ENCODE measurements at regions not wholly inside any gene's neighbourhood (a gene's known extent, or its start where the extent isn't known, plus 50 kb on each side); places are given as distances from the start of the nearest gene placed in this dataset.

DNA sequence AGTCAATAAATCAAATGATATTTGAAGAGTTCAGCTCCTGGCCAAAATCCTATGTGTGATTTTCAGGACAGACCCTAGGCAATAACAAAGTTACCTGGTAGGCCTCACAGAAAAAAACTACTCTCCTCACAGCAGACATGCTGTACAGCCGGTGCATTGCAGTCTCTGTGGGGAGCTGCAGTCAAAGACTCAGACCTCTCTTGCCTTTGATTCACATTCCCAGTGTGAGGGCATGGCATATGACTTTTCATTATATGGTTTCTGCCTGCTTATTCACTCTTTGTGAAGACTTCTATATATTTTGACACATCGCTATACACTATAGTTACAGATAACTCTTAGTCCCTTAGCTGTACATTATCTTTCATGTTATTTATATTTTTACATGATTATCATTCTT, 2684.3 kb upstream of the PCDH20 start:
- H3K9ac ChIP-seq (ENCODE audit: insufficient read depth, low read depth, low read length) = no peak overlapping the region
- POLR2A ChIA-PET = no interaction called here
- H3K4me2 ChIP-seq (ENCODE audit: low read depth, low read length) = no peak overlapping the region
- CTCF ChIA-PET (ENCODE audit: low intra/inter-chr PET ratio, low total read pairs) = no interaction called here
- H2AFZ ChIP-seq (ENCODE audit: low read length) = no peak overlapping the region
- no peaks in the 10 kb centered on the region for H3K36me3 ChIP-seq (replicated peaks in 1 of 2; ENCODE audit: control insufficient read depth in 1 of 2, insufficient read depth in 2 of 2, low read length in 2 of 2)
- no TSS peak for BruUV-seq (replicated peaks)
- DNase-seq (ENCODE audit: low spot score) (no peak), ATAC-seq (no peak), FAIRE-seq (no peak)
- intact Hi-C loops (cut with micrococcal nuclease; ENCODE audit: unreplicated experiment) = no loop called here
- H3K9me3 ChIP-seq (ENCODE audit: low read length) = no peaks in the 10 kb centered on the region
- TF ChIP-seq, protein P1, sequence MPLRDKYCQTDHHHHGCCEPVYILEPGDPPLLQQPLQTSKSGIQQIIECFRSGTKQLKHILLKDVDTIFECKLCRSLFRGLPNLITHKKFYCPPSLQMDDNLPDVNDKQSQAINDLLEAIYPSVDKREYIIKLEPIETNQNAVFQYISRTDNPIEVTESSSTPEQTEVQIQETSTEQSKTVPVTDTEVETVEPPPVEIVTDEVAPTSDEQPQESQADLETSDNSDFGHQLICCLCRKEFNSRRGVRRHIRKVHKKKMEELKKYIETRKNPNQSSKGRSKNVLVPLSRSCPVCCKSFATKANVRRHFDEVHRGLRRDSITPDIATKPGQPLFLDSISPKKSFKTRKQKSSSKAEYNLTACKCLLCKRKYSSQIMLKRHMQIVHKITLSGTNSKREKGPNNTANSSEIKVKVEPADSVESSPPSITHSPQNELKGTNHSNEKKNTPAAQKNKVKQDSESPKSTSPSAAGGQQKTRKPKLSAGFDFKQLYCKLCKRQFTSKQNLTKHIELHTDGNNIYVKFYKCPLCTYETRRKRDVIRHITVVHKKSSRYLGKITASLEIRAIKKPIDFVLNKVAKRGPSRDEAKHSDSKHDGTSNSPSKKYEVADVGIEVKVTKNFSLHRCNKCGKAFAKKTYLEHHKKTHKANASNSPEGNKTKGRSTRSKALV (CRISPR knock-in tag; IDR thresholded peaks at IDR 0.05) = no peak
- TF ChIP-seq ZNF251 (CRISPR knock-in tag; IDR thresholded peaks at IDR 0.05) (no peak), BORCS8-MEF2B (CRISPR knock-in tag; IDR thresholded peaks at IDR 0.05) (no peak), HNRNPLL (IDR thresholded peaks at IDR 0.05; ENCODE audit: low read depth, low read length, poor library complexity, severe bottlenecking) (no peak), ZNF883 (CRISPR knock-in tag; IDR thresholded peaks at IDR 0.05; ENCODE audit: not compliant biosample characterization) (no peak), RORA (CRISPR knock-in tag; IDR thresholded peaks at IDR 0.05) (no peak), ZNF460 (CRISPR knock-in tag; IDR thresholded peaks at IDR 0.05; ENCODE audit: borderline replicate concordance) (no peak), ZNF431 (CRISPR knock-in tag; IDR thresholded peaks at IDR 0.05; ENCODE audit: borderline replicate concordance, low read depth) (no peak), THAP11 (CRISPR knock-in tag; IDR thresholded peaks at IDR 0.05) (no peak), HIVEP1 (CRISPR knock-in tag; IDR thresholded peaks at IDR 0.05) (no peak), MYNN (CRISPR knock-in tag; IDR thresholded peaks at IDR 0.05; ENCODE audit: low read depth) (no peak), ZNF619 (CRISPR knock-in tag; IDR thresholded peaks at IDR 0.05) (no peak), ZNF792 (CRISPR knock-in tag; IDR thresholded peaks at IDR 0.05) (no peak)
- TF ChIP-seq, protein P2, sequence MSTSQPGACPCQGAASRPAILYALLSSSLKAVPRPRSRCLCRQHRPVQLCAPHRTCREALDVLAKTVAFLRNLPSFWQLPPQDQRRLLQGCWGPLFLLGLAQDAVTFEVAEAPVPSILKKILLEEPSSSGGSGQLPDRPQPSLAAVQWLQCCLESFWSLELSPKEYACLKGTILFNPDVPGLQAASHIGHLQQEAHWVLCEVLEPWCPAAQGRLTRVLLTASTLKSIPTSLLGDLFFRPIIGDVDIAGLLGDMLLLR (CRISPR knock-in tag; IDR thresholded peaks at IDR 0.05) = no peak
- TF ChIP-seq, protein P3, sequence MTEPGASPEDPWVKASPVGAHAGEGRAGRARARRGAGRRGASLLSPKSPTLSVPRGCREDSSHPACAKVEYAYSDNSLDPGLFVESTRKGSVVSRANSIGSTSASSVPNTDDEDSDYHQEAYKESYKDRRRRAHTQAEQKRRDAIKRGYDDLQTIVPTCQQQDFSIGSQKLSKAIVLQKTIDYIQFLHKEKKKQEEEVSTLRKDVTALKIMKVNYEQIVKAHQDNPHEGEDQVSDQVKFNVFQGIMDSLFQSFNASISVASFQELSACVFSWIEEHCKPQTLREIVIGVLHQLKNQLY (CRISPR knock-in tag; IDR thresholded peaks at IDR 0.05) = no peak
- TF ChIP-seq, protein P4, sequence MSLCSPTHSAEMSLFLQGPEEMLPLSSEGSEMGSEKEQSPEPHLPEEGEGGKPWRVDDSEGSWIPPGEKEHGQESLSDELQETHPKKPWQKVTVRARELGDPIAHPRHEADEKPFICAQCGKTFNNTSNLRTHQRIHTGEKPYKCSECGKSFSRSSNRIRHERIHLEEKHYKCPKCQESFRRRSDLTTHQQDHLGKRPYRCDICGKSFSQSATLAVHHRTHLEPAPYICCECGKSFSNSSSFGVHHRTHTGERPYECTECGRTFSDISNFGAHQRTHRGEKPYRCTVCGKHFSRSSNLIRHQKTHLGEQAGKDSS (CRISPR knock-in tag; IDR thresholded peaks at IDR 0.05; ENCODE audit: borderline replicate concordance, low read depth) = no peak
- TF ChIP-seq, protein P5, sequence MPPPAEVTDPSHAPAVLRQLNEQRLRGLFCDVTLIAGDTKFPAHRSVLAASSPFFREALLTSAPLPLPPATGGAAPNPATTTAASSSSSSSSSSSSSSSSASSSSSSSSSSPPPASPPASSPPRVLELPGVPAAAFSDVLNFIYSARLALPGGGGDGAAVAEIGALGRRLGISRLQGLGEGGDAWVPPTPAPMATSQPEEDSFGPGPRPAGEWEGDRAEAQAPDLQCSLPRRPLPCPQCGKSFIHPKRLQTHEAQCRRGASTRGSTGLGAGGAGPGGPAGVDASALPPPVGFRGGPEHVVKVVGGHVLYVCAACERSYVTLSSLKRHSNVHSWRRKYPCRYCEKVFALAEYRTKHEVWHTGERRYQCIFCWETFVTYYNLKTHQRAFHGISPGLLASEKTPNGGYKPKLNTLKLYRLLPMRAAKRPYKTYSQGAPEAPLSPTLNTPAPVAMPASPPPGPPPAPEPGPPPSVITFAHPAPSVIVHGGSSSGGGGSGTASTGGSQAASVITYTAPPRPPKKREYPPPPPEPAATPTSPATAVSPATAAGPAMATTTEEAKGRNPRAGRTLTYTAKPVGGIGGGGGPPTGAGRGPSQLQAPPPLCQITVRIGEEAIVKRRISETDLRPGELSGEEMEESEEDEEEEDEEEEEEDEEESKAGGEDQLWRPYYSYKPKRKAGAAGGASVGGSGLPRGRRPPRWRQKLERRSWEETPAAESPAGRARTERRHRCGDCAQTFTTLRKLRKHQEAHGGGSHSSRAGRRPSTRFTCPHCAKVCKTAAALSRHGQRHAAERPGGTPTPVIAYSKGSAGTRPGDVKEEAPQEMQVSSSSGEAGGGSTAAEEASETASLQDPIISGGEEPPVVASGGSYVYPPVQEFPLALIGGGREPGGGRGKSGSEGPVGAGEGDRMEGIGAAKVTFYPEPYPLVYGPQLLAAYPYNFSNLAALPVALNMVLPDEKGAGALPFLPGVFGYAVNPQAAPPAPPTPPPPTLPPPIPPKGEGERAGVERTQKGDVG (CRISPR knock-in tag; IDR thresholded peaks at IDR 0.05; ENCODE audit: borderline replicate concordance) = no peak
- H3K27ac ChIP-seq (ENCODE audit: extremely low read length, insufficient read depth, low read length) = no peak overlapping the region
- no peak overlapping the region for H3K4me3 ChIP-seq (replicated peaks in 1 of 3; ENCODE audit: insufficient read depth in 1 of 3, low read depth in 2 of 3, low read length in 3 of 3)
- no peaks in the 10 kb centered on the region for H3K79me2 ChIP-seq (ENCODE audit: insufficient read depth, low read length)
- no peaks in the 10 kb centered on the region for H3K27me3 ChIP-seq (ENCODE audit: control insufficient read depth in 1 of 2, insufficient read depth in 2 of 2, low read length in 2 of 2)
- in situ Hi-C loops (cut with HindIII; ENCODE audit: extremely low pct_ligation_motif_present, low pct_unique_long_range_greater_than_20kb) = no loop called here
- no peaks in the 10 kb centered on the region for H4K20me1 ChIP-seq (ENCODE audit: insufficient read depth, low read length)
- no peaks in the 10 kb centered on the region for H3K4me1 ChIP-seq (ENCODE audit: insufficient read depth, low read length)
- WGBS (ENCODE audit: low lambda C conversion rate) = 73% methylated on average over 2 of the region's 2 CpGs
